Natural killer cell (primary cell): ENCODE measurements at regions not wholly inside any gene's neighbourhood (a gene's known extent, or its start where the extent isn't known, plus 50 kb on each side); places are given as distances from the start of the nearest gene placed in this dataset.

Experiments used
- ATAC-seq, 3 donors: fragments of 150-1000 bp in 2 of 3; fragments of 200-7000 bp in 1 of 3; cut with Tn5 transposase; 1 replicate in 1 of 3; 2 replicates in 2 of 3; pipeline ENCODE4 v1.10.0; 2021; ENCODE audit warnings: mild to moderate bottlenecking in 2 of 3, moderate library complexity in 2 of 3
- DNase-seq, 2 donors: peaks; one replicate each; pipeline versions ENCODE4 v3.0.0 to v3.0.0-alpha.2; 2013 to 2021; ENCODE audit warnings: mixed read lengths in 1 of 2
- H3K27ac ChIP-seq: one replicate; pipeline ENCODE4 v1.5.1; 2013; ENCODE audit warnings: mild to moderate bottlenecking, low read length
- H3K27me3 ChIP-seq: one replicate; pipeline ENCODE4 v1.6.1; 2013; ENCODE audit warnings: low read length; ENCODE audit not compliant: control insufficient read depth, insufficient read depth
- H3K36me3 ChIP-seq: one replicate; pipeline ENCODE4 v1.6.1; 2013; ENCODE audit warnings: low read length; ENCODE audit not compliant: control insufficient read depth, insufficient read depth
- H3K4me1 ChIP-seq: one replicate; pipeline ENCODE4 v1.6.1; 2013; ENCODE audit warnings: low read length; ENCODE audit not compliant: control insufficient read depth, insufficient read depth
- H3K4me3 ChIP-seq: one replicate; pipeline ENCODE4 v1.5.1; 2013; ENCODE audit warnings: low read length
- H3K9me3 ChIP-seq: one replicate; pipeline ENCODE4 v1.6.1; 2013; ENCODE audit warnings: low read length; ENCODE audit not compliant: control insufficient read depth, insufficient read depth
- H3K27ac Mint-ChIP-seq, 2 donors: one replicate each; pipeline ENCODE4 v1.8.0; 2022; ENCODE audit warnings: mild to moderate bottlenecking in 2 of 2, mixed read lengths in 2 of 2, moderate library complexity in 1 of 2
- H3K27me3 Mint-ChIP-seq, 2 donors: one replicate each; pipeline ENCODE4 v1.8.0; 2022; ENCODE audit warnings: low read depth in 2 of 2, mixed read lengths in 2 of 2
- H3K36me3 Mint-ChIP-seq: one replicate; pipeline ENCODE4 v1.8.0; 2022; ENCODE audit warnings: mixed read lengths
- H3K4me1 Mint-ChIP-seq, 2 donors: one replicate each; pipeline ENCODE4 v1.8.0; 2022; ENCODE audit warnings: mixed read lengths in 2 of 2
- H3K4me3 Mint-ChIP-seq: one replicate; pipeline ENCODE4 v1.8.0; 2022; ENCODE audit warnings: mild to moderate bottlenecking, moderate library complexity, mixed read lengths
- H3K9me3 Mint-ChIP-seq, 2 donors: one replicate each; pipeline ENCODE4 v1.8.0; 2022; ENCODE audit warnings: mixed read lengths in 2 of 2
- CTCF ChIP-seq: fragments of 200-600 bp; IDR thresholded peaks from one replicate; pipeline ENCODE4 v1.8.0; 2022; ENCODE audit warnings: antibody characterized with exemption
- WGBS: methylation state at CpG from one replicate; pipeline ENCODE4 v1.1.7; 2013; ENCODE audit warnings: missing lambda C conversion rate; ENCODE audit not compliant: insufficient coverage; 5-methylcytosine and 5-hydroxymethylcytosine counted together
- intact Hi-C: fragments of 100-400 bp; cut with micrococcal nuclease; formaldehyde crosslinking; loops from one replicate; pipeline ENCODE4 v1.14.2; 2022

GRCh38 chr3:176206809-176207208, 990.5 kb downstream of the TBL1XR1 start:
- intact Hi-C loops = no loop called here
- no peaks in the 10 kb centered on the region for H3K4me1 Mint-ChIP-seq
- no peaks in the 10 kb centered on the region for H3K27me3 ChIP-seq
- no peak overlapping the region for H3K27ac Mint-ChIP-seq
- TF ChIP-seq CTCF = no peak
- no peaks in the 10 kb centered on the region for H3K27me3 Mint-ChIP-seq
- no peak for ATAC-seq
- H3K9me3 ChIP-seq = no peaks in the 10 kb centered on the region
- peaks cover 10 to 14% of the 10 kb centered on the region in 2 donors for H3K9me3 Mint-ChIP-seq
- H3K4me3 ChIP-seq = no peak overlapping the region
- H3K4me3 Mint-ChIP-seq = no peak overlapping the region
- no CpG with 5 or more reads among the region's 2 CpGs for WGBS
- H3K4me1 ChIP-seq = no peaks in the 10 kb centered on the region
- DNase-seq = no peak
- no peaks in the 10 kb centered on the region for H3K36me3 Mint-ChIP-seq
- no peak overlapping the region for H3K27ac ChIP-seq
- H3K36me3 ChIP-seq = no peaks in the 10 kb centered on the region

GRCh38 chr3:176202652-176203051, 994.6 kb downstream of the TBL1XR1 start:
- Histone ChIP-seq H3K4me3 (no peak overlapping the region), H3K36me3 (no peaks in the 10 kb centered on the region), H3K27ac (no peak overlapping the region), H3K27me3 (no peaks in the 10 kb centered on the region), H3K4me1 (no peaks in the 10 kb centered on the region), H3K9me3 (no peaks in the 10 kb centered on the region)
- Mint-ChIP-seq H3K9me3 (peaks cover 7 to 8% of the 10 kb centered on the region in 2 donors), H3K36me3 (no peaks in the 10 kb centered on the region), H3K4me1 (no peaks in the 10 kb centered on the region), H3K4me3 (no peak overlapping the region), H3K27me3 (no peaks in the 10 kb centered on the region), H3K27ac (no peak overlapping the region)
- intact Hi-C loops = no loop called here
- no peak for DNase-seq
- WGBS = 100% methylated on average over 1 of the region's 2 CpGs
- ATAC-seq = no peak
- TF ChIP-seq CTCF = no peak

- H3K36me3 Mint-ChIP-seq = peaks cover 10% of the 10 kb centered on the region
- Histone ChIP-seq H3K27me3 (no peaks in the 10 kb centered on the region), H3K36me3 (no peaks in the 10 kb centered on the region), H3K4me1 (no peaks in the 10 kb centered on the region), H3K27ac (no peak overlapping the region), H3K4me3 (no peak overlapping the region), H3K9me3 (peaks cover 7% of the 10 kb centered on the region)
- H3K9me3 Mint-ChIP-seq = peaks cover 10 to 23% of the 10 kb centered on the region in 2 donors
- H3K4me3 Mint-ChIP-seq = no peak overlapping the region
- no peaks in the 10 kb centered on the region for H3K4me1 Mint-ChIP-seq
- intact Hi-C loops = no loop called here
- H3K27ac Mint-ChIP-seq = no peak overlapping the region
- DNase-seq = no peak
- no peak for ATAC-seq
- no peaks in the 10 kb centered on the region for H3K27me3 Mint-ChIP-seq
- no peak for TF ChIP-seq CTCF
Observed at GRCh38 chr3:176193032-176193730, 1004.1 kb downstream of the TBL1XR1 start.

- H3K27ac ChIP-seq = no peak overlapping the region
- H3K9me3 Mint-ChIP-seq = peaks cover 16 to 30% of the 10 kb centered on the region in 2 donors
- no peaks in the 10 kb centered on the region for H3K9me3 ChIP-seq
- no peaks in the 10 kb centered on the region for H3K27me3 Mint-ChIP-seq
- H3K36me3 ChIP-seq = no peaks in the 10 kb centered on the region
- H3K4me1 ChIP-seq = no peaks in the 10 kb centered on the region
- H3K4me1 Mint-ChIP-seq = no peaks in the 10 kb centered on the region
- no peaks in the 10 kb centered on the region for H3K27me3 ChIP-seq
- no peak for ATAC-seq
- no peak overlapping the region for H3K4me3 ChIP-seq
- peaks cover 20% of the 10 kb centered on the region for H3K36me3 Mint-ChIP-seq
- intact Hi-C loops = no loop called here
- no peak for DNase-seq
- TF ChIP-seq CTCF = no peak
- H3K27ac Mint-ChIP-seq = no peak overlapping the region
- H3K4me3 Mint-ChIP-seq = no peak overlapping the region
Observed at GRCh38 chr3:176190755-176191154, 1006.5 kb downstream of the TBL1XR1 start.
